ENCODE measurements at regions not wholly inside any gene's neighbourhood (a gene's known extent, or its start where the extent isn't known, plus 50 kb on each side); places are given as distances from the start of the nearest gene placed in this dataset.
"Not testable (repeated sequence)": the region's sequence is repeated elsewhere in the genome, so short reads cannot be mapped to it uniquely, and the experiment has no call there.

DNA sequence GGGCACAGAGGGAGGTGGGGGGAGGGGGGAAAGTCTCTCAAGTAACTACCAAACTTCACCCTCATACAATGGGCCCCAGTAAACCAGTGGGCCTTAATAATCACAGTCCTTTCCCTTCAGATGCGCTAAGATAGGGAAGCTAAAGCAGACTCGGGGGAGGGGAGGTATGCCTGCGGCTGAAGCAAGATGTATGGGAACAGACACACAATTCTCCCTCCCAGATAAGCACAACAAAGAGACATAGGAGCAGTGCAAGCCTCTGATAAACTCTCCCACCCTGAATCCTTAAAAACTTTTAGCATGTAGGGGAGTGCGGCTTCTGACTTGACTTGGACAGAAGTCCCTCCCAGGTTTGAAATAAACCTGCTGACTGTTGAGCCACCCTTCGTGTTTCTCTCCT lies 54.7 kb downstream of the PROP1 start:
- DNase-seq: not testable (repeated sequence)

DNA sequence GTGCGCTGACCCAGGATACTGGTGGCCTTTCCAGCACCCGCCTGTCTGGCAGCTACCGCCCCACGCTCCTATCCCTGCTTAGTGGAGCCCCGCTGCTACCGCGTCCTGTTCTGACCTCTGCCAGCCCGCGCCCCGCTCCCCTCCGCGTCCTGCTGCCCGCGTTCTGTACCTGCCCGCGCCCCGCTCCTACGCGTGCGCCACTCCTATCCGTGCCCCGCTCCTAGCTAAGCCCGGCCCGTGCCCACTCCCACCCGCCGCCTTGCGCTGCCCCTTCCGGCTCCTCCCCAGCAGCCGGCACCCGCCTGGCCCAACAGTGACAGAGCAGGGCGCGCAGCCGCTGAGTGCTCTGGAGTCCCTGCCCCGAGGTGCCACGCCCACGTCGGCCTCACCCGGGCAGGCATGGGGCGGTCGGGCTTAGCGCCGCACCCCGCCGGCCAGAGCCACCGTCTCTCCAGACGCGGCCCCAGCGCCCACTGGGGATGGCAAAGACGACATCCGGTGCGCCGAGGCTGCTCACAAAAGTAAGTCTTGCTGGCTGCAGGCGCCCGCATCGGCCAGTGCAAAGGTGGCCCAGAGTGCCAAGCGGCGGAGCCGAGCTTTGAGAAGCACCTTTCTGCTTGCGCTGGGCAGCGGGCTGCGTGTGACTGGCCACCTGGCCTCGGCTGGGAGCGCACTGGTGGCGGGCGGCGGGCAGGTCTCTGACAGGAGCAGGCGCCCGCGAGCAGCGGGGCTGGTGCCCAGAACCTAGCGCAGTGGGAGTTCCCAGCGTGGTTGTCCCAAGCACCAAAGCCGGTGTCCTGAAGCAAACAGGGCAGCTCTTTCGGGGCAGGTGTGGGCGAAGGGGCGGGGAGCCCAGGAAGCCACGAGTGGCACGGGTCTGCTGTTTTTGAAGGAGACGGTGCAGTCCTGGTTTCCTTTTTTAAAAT lies 56.5 kb downstream of the PROP1 start:
- not testable (repeated sequence) for DNase-seq

DNA sequence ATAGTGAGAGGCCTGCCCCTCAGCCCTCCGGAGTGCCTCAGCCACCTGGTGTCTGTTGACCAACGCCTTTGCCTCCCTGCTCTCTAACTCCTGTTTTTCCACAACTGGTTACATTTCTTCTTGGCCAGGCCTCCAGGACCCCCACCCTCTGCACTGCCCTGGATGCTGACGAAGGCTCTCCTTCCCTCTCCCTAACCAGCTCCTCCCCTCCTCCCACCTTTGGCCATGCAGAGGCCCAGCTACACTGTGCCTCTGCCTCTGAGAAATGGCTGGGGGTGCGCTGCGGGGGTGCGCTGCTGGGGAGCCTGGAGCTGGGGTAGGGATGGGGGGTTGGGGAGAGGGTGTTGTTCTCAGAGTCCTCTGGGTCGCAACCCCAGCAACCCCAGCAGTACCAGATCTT lies 57.3 kb downstream of the PROP1 start:
- not testable (repeated sequence) for DNase-seq

- DNase-seq: not testable (repeated sequence)
Measured at GRCh38 chr5:177934233-177934632, 61.8 kb downstream of the PROP1 start.

GRCh38 chr5:177930269-177931022 lies 65.6 kb downstream of the PROP1 start:
- not testable (repeated sequence) for DNase-seq

DNA sequence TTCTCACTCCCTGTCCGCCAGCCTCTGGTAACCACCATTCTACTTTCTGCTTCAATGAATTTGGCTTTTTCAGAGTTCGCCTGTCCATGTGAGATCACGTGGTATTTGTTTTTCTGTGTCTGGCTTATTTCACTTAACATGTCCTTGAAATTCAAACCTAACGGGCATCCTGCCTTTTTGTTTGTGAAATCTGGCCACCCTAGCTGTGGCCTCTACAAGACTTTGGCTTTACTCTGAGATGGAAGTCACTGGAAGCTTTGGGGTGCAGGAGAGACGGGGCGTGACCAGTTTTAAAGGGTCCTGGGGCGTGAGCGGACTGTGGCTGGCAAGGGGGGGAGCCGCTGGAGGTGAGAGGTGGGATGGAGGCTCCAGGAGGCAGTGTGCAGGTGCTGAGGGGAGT lies 66.4 kb downstream of the PROP1 start:
- DNase-seq: not testable (repeated sequence)

- not testable (repeated sequence) for DNase-seq
Measured at GRCh38 chr5:177927500-177927899, 68.5 kb downstream of the PROP1 start.

- not testable (repeated sequence) for DNase-seq
Measured at GRCh38 chr5:177924577-177924976, 71.5 kb downstream of the PROP1 start.

GRCh38 chr5:177923837-177924236 lies 72.2 kb downstream of the PROP1 start:
- not testable (repeated sequence) for DNase-seq

DNA sequence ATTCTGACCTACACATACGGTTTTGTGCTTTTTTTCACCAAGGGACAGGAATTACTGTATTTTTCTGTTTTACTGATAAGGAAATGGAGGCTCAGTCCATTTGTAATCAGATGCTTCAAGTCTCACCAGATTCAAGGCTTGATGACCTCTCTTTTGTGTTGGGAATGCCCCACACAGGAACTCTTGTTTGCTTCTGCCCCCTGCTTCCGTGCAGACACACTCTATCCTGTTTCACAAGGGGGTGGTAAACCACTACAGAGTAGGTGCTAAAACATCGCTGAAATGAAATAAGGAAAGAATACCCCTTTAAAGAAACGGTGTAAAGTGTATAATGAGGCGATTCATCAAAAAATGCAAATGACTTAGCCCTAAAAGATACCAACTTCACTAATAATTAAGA lies 72.9 kb downstream of the PROP1 start:
- not testable (repeated sequence) for DNase-seq

DNA sequence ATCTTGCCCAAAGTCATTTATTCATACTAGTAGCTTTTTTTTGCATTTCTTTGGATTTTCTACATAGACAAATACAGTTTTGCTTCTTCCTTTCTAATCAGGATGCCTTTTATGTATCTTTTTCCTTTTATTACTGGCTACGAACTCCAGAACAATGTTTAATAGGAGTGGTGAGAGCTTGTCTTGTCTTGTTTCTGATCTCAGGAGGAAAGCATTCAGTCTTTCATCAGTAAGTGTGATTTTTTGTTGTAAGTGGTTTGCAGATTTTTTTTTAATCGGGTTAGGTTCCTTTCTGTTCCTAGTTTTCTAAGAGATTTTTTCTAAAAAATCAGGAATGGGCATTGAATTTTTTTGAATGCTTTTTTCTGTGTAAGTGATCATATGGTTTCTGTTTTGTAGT lies 86.8 kb downstream of the PROP1 start:
- not testable (repeated sequence) for DNase-seq

GRCh38 chr5:177902806-177903205 lies 93.2 kb downstream of the PROP1 start:
- DNase-seq: not testable (repeated sequence)

DNA sequence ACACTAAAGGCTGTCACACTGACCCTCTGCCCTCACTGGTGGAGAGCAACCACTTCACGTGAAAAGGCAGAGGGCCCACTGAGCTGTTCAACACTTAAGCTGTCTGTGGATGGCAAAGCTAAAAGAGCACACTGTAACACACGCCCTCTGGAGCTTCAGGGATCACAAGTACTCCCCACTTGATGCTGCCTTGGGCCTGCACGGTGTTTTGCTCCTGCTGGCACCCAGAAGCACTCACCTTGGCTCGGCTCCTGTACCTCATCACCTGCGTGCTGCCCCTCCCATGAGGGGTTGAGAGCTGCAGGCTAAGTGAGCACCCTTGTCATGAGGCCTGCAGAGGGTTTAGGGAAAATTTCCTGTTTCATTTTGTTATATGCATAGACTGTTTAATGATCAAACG lies 96.0 kb downstream of the PROP1 start:
- not testable (repeated sequence) for DNase-seq

- DNase-seq: not testable (repeated sequence)
Measured at GRCh38 chr5:177894681-177895453, 101.2 kb downstream of the PROP1 start.

DNA sequence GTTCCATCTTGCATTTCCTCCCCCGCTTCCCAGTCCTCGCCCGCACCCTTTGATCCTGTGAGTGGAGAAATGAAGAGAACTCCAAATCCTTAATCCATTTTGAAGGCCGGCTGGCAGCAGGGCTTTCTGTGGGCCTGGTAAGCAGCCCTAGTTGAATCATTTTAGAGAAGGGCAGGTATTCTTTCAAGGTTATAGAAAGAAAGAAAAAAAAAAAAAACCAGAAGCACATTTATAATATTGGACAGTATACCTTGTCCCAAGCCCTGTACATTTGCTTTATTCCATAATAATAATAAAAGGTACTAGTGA lies 103.7 kb downstream of the PROP1 start:
- DNase-seq: not testable (repeated sequence)

DNA sequence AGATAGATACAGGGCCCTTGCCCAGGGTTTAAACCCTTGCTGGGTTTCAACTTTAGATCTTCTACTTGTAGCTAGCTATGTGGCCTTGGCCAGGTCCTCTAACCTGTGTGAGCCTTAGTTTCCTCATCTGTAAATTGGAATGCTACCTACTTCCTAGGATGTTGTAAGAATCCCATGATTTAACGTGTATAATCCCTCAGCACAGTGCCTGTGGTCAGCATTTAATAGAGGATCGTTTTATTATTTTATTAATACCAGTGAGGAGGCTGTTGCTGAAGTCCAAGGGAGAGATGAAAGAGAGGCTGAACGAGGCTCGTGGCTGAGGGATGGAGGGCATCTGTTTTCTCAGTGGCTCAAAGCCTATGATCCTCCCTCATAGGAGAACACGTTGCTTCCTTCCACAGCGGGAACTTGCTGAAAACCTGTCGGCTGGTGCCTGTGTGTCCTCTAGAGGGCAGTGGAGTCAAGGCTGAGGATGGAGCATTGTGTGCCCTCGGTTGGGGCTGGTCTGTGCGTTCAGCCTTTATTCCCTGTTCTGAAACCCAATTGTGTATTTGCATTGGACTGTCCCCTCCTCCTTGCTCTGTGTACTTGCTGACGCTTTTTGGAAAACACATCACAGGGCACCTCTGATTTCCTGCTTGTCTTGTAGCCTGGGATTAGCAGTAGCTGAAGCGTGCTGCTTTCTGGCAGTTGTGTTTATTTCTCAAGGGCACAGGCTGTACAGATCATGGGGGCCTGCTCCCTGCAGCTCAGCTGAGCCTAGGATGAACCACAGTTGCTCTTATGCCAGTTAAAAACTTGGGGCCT lies 104.3 kb downstream of the PROP1 start:
- DNase-seq: peak in 2 of 5 donors; percentile 17 to 30

DNA sequence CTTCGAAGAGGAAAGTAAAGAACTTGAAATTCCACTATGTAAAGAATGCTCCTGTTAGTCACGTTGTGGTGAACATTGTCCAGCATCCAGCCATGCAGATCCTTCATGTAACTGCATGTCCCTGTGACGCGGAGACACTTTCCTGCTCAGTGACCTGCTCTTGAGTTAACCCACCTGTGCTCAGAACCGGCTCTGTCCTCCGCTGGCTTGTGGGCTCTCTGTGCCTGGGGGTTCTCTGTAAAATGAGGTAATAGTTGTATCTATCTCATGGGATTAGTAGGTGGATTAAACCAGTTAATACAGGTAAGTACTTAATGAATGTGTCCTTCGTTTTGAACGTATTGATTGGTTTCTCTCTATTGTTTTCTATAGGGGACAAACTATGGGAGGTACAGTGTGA lies 100.6 kb upstream of the FAM153A start:
- not testable (repeated sequence) for DNase-seq

GRCh38 chr5:177875900-177876238 lies 93.2 kb upstream of the FAM153A start:
- DNase-seq: not testable (repeated sequence)

DNA sequence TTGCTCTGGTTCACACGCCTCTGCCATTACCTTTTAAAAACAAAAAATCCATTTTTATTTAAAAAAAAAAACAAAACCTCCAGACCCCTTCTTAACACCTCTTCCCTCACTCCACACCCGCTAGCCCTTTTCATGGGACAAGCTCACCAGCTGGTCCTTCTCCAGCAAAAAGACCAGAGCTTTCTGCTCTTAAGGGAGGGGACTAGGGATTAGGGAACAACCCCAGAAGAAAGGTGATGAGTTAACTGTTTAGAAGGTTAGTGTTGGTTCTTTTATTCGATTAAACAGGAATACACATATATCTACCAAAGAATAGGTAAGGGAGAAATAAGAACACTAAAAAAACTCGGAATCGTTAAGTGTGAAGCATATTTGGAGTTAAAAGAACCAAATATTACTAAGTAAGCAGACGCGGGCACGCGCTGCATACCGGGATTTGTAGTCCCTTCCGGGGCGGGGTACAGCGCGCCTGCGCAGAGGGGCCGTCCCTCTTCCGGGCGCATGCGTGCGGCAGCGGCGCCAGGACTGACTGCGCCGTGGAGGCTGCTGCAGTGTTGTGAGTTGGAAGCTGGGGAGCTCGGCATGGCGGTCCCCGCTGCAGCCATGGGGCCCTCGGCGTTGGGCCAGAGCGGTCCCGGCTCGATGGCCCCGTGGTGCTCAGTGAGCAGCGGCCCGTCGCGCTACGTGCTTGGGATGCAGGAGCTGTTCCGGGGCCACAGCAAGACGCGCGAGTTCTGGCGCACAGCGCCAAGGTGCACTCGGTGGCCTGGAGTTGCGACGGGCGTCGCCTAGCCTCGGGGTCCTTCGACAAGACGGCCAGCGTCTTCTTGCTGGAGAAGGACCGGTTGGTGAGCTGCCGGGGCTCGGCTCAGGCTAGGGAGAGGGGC lies 92.6 kb upstream of the FAM153A start:
- DNase-seq: peak in 1 of 5 donors; percentile 5

GRCh38 chr5:177863822-177864446 lies 81.2 kb upstream of the FAM153A start:
- not testable (repeated sequence) for DNase-seq

All from T-helper 1 cell (primary cell).